DND-41 (cell line): ENCODE measurements at regions not wholly inside any gene's neighbourhood (a gene's known extent, or its start where the extent isn't known, plus 50 kb on each side); places are given as distances from the start of the nearest gene placed in this dataset.

Experiments
- CTCF ChIP-seq: IDR thresholded peaks from 2 replicates; pipeline ENCODE4 v1.5.1; 2012; ENCODE audit warnings: borderline replicate concordance, low read length, moderate library complexity, mild to moderate bottlenecking; ENCODE audit not compliant: poor library complexity, severe bottlenecking; ENCODE audit errors: extremely low read depth
- EZH2 ChIP-seq: IDR thresholded peaks from 3 replicates; pipeline ENCODE4 v1.6.1; 2012; ENCODE audit warnings: borderline replicate concordance, low read depth, mild to moderate bottlenecking, moderate library complexity, low read length, inconsistent platforms; ENCODE audit not compliant: severe bottlenecking

- TF ChIP-seq CTCF (no peak), EZH2 (no peak)
These were observed 510.5 kb downstream of the LRRC70 start for GRCh38 chr5:63089147-63089546.
